HG03139 (cell line): ENCODE measurements at regions not wholly inside any gene's neighbourhood (a gene's known extent, or its start where the extent isn't known, plus 50 kb on each side); places are given as distances from the start of the nearest gene placed in this dataset.

ENCODE experiments used
- ATAC-seq: cut with Tn5 transposase; IDR thresholded peaks from one replicate; pipeline ENCODE4 v1.9.1; 2021; ENCODE audit not compliant: unreplicated experiment

GRCh38 chr1:244974106-244974505, 109.8 kb upstream of the HNRNPU start:
- ATAC-seq = no peak

GRCh38 chr1:244971552-244972216, 107.3 kb upstream of the HNRNPU start:
- no peak for ATAC-seq

- peak; percentile 61 for ATAC-seq
Measured at GRCh38 chr1:244970744-244971551, 106.6 kb upstream of the HNRNPU start.

GRCh38 chr1:244970236-244970743, 105.9 kb upstream of the HNRNPU start:
- peak; percentile 59 for ATAC-seq

GRCh38 chr1:244969355-244970235, 105.3 kb upstream of the HNRNPU start:
- ATAC-seq = peak; percentile 26

GRCh38 chr1:244968881-244969280, 104.5 kb upstream of the HNRNPU start:
- ATAC-seq = no peak

GRCh38 chr1:244968471-244968871, 104.1 kb upstream of the HNRNPU start:
- no peak for ATAC-seq

- no peak for ATAC-seq
Measured at GRCh38 chr1:244967159-244967558, 102.8 kb upstream of the HNRNPU start.

GRCh38 chr1:244965185-244966030, 101.1 kb upstream of the HNRNPU start:
- ATAC-seq = no peak

- no peak for ATAC-seq
Measured at GRCh38 chr1:244964112-244964971, 100.0 kb upstream of the HNRNPU start.

GRCh38 chr1:244963231-244963826, 99.0 kb upstream of the HNRNPU start:
- no peak for ATAC-seq

GRCh38 chr1:244962130-244962529, 97.8 kb upstream of the HNRNPU start:
- no peak for ATAC-seq

- ATAC-seq = no peak
Measured at GRCh38 chr1:244960904-244961303, 96.6 kb upstream of the HNRNPU start.

GRCh38 chr1:244958593-244958992, 94.2 kb upstream of the HNRNPU start:
- ATAC-seq = no peak

- no peak for ATAC-seq
Measured at GRCh38 chr1:244957525-244957924, 93.2 kb upstream of the HNRNPU start.

- ATAC-seq = no peak
Measured at GRCh38 chr1:244957122-244957521, 92.8 kb upstream of the HNRNPU start.

- no peak for ATAC-seq
Measured at GRCh38 chr1:244955661-244956060, 91.3 kb upstream of the HNRNPU start.

- no peak for ATAC-seq
Measured at GRCh38 chr1:244954359-244954758, 90.0 kb upstream of the HNRNPU start.

GRCh38 chr1:244953901-244954300, 89.6 kb upstream of the HNRNPU start:
- no peak for ATAC-seq
